ENCODE measurements at regions not wholly inside any gene's neighbourhood (a gene's known extent, or its start where the extent isn't known, plus 50 kb on each side); places are given as distances from the start of the nearest gene placed in this dataset.

GRCh38 chr4:115723621-115724020 lies 610.2 kb upstream of the NDST4 start:
- DNase-seq, result no peak

GRCh38 chr4:115720611-115721010 lies 607.2 kb upstream of the NDST4 start:
- DNase-seq, result no peak

- no peak for DNase-seq
Measured at GRCh38 chr4:115711575-115711974, 598.2 kb upstream of the NDST4 start.

- no peak for DNase-seq
Measured at GRCh38 chr4:115688961-115689360, 575.5 kb upstream of the NDST4 start.

GRCh38 chr4:115687052-115687755 lies 573.8 kb upstream of the NDST4 start:
- no peak for DNase-seq

- DNase-seq, result no peak
Measured at GRCh38 chr4:115678425-115678941, 565.1 kb upstream of the NDST4 start.

- DNase-seq, result no peak
Measured at GRCh38 chr4:115675719-115676118, 562.3 kb upstream of the NDST4 start.

- DNase-seq, result no peak
Measured at GRCh38 chr4:115674485-115674884, 561.1 kb upstream of the NDST4 start.

GRCh38 chr4:115671581-115671980 lies 558.2 kb upstream of the NDST4 start:
- no peak for DNase-seq

- no peak for DNase-seq
Measured at GRCh38 chr4:115670930-115671329, 557.5 kb upstream of the NDST4 start.

- no peak for DNase-seq
Measured at GRCh38 chr4:115668396-115668795, 555.0 kb upstream of the NDST4 start.

GRCh38 chr4:115664285-115664684 lies 550.9 kb upstream of the NDST4 start:
- DNase-seq, result no peak

GRCh38 chr4:115660465-115660864 lies 547.0 kb upstream of the NDST4 start:
- peak; percentile 28 for DNase-seq

- no peak for DNase-seq
Measured at GRCh38 chr4:115657991-115658650, 544.7 kb upstream of the NDST4 start.

- no peak for DNase-seq
Measured at GRCh38 chr4:115655626-115656025, 542.2 kb upstream of the NDST4 start.

- DNase-seq, result no peak
Measured at GRCh38 chr4:115648786-115649185, 535.4 kb upstream of the NDST4 start.

- DNase-seq, result no peak
Measured at GRCh38 chr4:115629270-115629669, 515.9 kb upstream of the NDST4 start.

- no peak for DNase-seq
Measured at GRCh38 chr4:115609631-115610030, 496.2 kb upstream of the NDST4 start.

- peak; percentile 14 for DNase-seq
Measured at GRCh38 chr4:115607311-115607710, 493.9 kb upstream of the NDST4 start.

- no peak for DNase-seq
Measured at GRCh38 chr4:115596265-115597001, 483.0 kb upstream of the NDST4 start.

GRCh38 chr4:115580901-115581300 lies 467.5 kb upstream of the NDST4 start:
- no peak for DNase-seq

GRCh38 chr4:115575851-115576250 lies 462.4 kb upstream of the NDST4 start:
- DNase-seq, result no peak

GRCh38 chr4:115562506-115562905 lies 449.1 kb upstream of the NDST4 start:
- no peak for DNase-seq

- DNase-seq, result no peak
Measured at GRCh38 chr4:115548123-115548522, 434.7 kb upstream of the NDST4 start.
